VCaP (cell line): ENCODE measurements at regions not wholly inside any gene's neighbourhood (a gene's known extent, or its start where the extent isn't known, plus 50 kb on each side); places are given as distances from the start of the nearest gene placed in this dataset.

Experiments
- H3K27ac ChIP-seq: fragments of 450-650 bp; 2 replicates; pipeline ENCODE4 v1.5.1; 2017
- CTCF ChIP-seq: fragments of 450-650 bp; conservative IDR thresholded peaks from 2 replicates; pipeline ENCODE4 v1.5.1; 2017; ENCODE audit warnings: mild to moderate bottlenecking, moderate library complexity

- H3K27ac ChIP-seq: no peak overlapping the region
- TF ChIP-seq CTCF: no peak
Measured at GRCh38 chr5:4196744-4197143, 601.1 kb downstream of the IRX1 start.

- no peak for TF ChIP-seq CTCF
- H3K27ac ChIP-seq: no peak overlapping the region
Measured at GRCh38 chr5:4197151-4197550, 601.5 kb downstream of the IRX1 start.

GRCh38 chr5:4198461-4198860 is 602.8 kb downstream of the IRX1 start:
- H3K27ac ChIP-seq: no peak overlapping the region

GRCh38 chr5:4199049-4199841 is 603.6 kb downstream of the IRX1 start:
- H3K27ac ChIP-seq: no peak overlapping the region
- no peak for TF ChIP-seq CTCF

More at GRCh38 chr5:4198461-4198860, 602.8 kb downstream of the IRX1 start:
- no peak for TF ChIP-seq CTCF

GRCh38 chr5:4203146-4203545 is 607.5 kb downstream of the IRX1 start:
- no peak for TF ChIP-seq CTCF
- H3K27ac ChIP-seq: no peak overlapping the region

GRCh38 chr5:4204276-4205141 is 608.9 kb downstream of the IRX1 start:
- H3K27ac ChIP-seq: no peak overlapping the region

More at GRCh38 chr5:4204276-4205141, 608.9 kb downstream of the IRX1 start:
- no peak for TF ChIP-seq CTCF
